GM12865 (cell line): ENCODE measurements at regions not wholly inside any gene's neighbourhood (a gene's known extent, or its start where the extent isn't known, plus 50 kb on each side); places are given as distances from the start of the nearest gene placed in this dataset.

Experiments
- DNase-seq: peaks from one replicate; pipeline ENCODE4 v3.0.0; 2010; ENCODE audit warnings: low read depth
- H3K4me3 ChIP-seq: 2 replicates; pipeline ENCODE4 v1.5.1; 2011; ENCODE audit warnings: mild to moderate bottlenecking, low read depth, low read length, control low read depth
- TF ChIP-seq, protein P1 (sequence below): IDR thresholded peaks from 2 replicates; pipeline ENCODE4 v1.5.1; 2011; ENCODE audit warnings: low read length, control low read depth, low read depth, inconsistent platforms; ENCODE audit not compliant: insufficient read depth; ENCODE audit errors: missing control alignments

DNA sequence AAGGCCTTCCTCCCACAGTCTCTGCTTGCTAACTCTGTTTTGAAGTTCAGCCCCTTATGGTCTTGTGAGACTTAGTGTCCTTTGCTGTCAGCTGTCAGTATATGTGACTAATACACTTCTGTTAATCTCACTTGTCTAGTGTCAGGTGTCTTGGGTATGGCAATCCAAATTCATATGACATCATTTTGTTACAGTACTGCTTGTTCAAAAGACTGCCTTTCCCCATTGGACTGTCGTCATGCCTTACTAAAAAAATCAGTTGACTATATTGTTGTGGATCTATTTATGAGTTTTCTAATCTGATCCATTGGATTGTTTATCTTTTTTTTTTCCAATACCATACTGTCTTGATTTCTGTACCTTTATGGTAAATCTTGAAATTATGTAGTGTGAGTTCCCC lies 611.4 kb upstream of the HS6ST1 start:
- H3K4me3 ChIP-seq: no peak overlapping the region
- TF ChIP-seq, protein P1, sequence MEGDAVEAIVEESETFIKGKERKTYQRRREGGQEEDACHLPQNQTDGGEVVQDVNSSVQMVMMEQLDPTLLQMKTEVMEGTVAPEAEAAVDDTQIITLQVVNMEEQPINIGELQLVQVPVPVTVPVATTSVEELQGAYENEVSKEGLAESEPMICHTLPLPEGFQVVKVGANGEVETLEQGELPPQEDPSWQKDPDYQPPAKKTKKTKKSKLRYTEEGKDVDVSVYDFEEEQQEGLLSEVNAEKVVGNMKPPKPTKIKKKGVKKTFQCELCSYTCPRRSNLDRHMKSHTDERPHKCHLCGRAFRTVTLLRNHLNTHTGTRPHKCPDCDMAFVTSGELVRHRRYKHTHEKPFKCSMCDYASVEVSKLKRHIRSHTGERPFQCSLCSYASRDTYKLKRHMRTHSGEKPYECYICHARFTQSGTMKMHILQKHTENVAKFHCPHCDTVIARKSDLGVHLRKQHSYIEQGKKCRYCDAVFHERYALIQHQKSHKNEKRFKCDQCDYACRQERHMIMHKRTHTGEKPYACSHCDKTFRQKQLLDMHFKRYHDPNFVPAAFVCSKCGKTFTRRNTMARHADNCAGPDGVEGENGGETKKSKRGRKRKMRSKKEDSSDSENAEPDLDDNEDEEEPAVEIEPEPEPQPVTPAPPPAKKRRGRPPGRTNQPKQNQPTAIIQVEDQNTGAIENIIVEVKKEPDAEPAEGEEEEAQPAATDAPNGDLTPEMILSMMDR: no peak
- DNase-seq: no peak

DNA sequence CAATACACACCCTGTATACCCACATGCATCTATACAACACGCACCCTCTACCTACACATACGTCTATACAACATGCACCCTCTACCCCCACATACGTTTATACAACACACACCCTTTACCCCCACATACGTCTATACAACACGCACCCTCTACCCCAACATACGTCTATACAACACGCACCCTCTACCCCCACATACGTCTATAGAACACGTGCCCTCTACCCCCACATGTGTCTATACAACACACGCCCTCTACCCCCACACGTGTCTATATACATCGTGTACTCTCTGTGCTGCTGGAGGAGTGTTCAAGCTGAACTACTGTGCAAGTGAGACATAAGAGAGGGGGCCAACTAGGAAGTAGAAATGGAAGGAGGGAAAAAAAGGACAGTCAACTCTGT lies 621.7 kb upstream of the HS6ST1 start:
- DNase-seq: no peak
- TF ChIP-seq, protein P1: no peak
- no peak overlapping the region for H3K4me3 ChIP-seq

- no peak overlapping the region for H3K4me3 ChIP-seq
- TF ChIP-seq, protein P1: no peak
- no peak for DNase-seq
These were observed 623.1 kb upstream of the HS6ST1 start for GRCh38 chr2:128941751-128942150.

DNA sequence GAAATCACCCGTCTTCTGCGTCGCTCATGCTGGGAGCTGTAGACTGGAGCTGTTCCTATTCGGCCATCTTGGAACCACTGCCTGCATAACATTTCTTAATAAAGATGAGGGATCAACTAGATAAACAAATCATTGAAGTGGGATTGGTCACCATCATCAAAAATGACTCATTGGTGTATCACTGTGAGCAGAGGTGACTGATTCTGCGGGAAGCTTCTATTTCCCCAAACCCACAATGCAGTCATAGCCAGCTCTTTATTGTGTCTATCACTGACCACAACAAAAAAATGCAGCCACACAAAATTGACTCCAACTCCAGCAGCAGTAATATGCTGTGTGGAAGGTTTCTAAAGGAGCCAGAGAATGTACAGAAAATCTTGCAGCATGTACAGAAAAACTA lies 630.7 kb upstream of the HS6ST1 start:
- TF ChIP-seq, protein P1: no peak
- H3K4me3 ChIP-seq: no peak overlapping the region
- DNase-seq: no peak

GRCh38 chr2:128950758-128951157 lies 632.1 kb upstream of the HS6ST1 start:
- no peak overlapping the region for H3K4me3 ChIP-seq
- TF ChIP-seq, protein P1: no peak
- no peak for DNase-seq

- DNase-seq: no peak
- no peak overlapping the region for H3K4me3 ChIP-seq
- TF ChIP-seq, protein P1: no peak
These were observed 639.6 kb upstream of the HS6ST1 start for GRCh38 chr2:128958241-128958640.

- H3K4me3 ChIP-seq: no peak overlapping the region
- no peak for DNase-seq
- TF ChIP-seq, protein P1: no peak
These were observed 649.0 kb upstream of the HS6ST1 start for GRCh38 chr2:128967646-128968045.
